GM12891 (cell line): ENCODE measurements at regions not wholly inside any gene's neighbourhood (a gene's known extent, or its start where the extent isn't known, plus 50 kb on each side); places are given as distances from the start of the nearest gene placed in this dataset.

Source experiments
- POLR2A ChIP-seq: IDR thresholded peaks from 2 replicates; pipeline ENCODE4 v1.6.1; 2011; ENCODE audit warnings: low read depth, low read length, control low read depth
- POLR2AphosphoS5 ChIP-seq: IDR thresholded peaks from 2 replicates; pipeline ENCODE4 v1.6.1; 2011; ENCODE audit warnings: low read depth, low read length, control low read depth
- POU2F2 ChIP-seq: IDR thresholded peaks from 2 replicates; pipeline ENCODE4 v1.6.1; 2011; ENCODE audit warnings: low read depth, mild to moderate bottlenecking, control low read depth, low read length, moderate library complexity
- TAF1 ChIP-seq: IDR thresholded peaks from 2 replicates; pipeline ENCODE4 v1.6.1; 2011; ENCODE audit warnings: low read depth, low read length, control low read depth

- no peak for TF ChIP-seq POLR2AphosphoS5
- no peak for TF ChIP-seq POLR2A
- TF ChIP-seq TAF1 = no peak
- no peak for TF ChIP-seq POU2F2
Observed at GRCh38 chr2:133776936-133777573, 208.8 kb upstream of the NCKAP5 start.
